ENCODE measurements at regions not wholly inside any gene's neighbourhood (a gene's known extent, or its start where the extent isn't known, plus 50 kb on each side); places are given as distances from the start of the nearest gene placed in this dataset.

DNA sequence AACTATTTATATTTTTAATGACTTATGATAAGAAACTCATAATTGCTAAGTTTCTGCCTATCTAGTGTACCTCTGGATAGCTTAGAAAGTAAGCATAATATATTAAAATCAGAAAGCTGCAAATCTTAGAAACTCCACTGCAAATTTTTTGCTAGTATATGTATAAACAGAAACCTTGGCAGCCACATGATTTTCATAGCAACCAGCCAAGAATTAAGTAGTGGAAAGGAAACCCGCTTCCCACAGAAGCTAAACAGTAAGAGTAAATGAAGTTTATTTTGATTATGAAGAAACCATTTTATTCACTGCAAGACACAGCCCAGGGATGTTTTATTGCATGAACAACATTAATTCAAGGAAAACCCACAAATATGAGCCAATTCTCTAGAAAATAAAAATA, 872.5 kb upstream of the ADGRL3 start:
- H3K4me3 ChIP-seq (ENCODE audit: low read length) = no peak overlapping the region
- H3K27me3 Mint-ChIP-seq = no peaks in the 10 kb centered on the region
- H3K9me3 Mint-ChIP-seq = peaks cover 1 to 15% (median 3%) of the 10 kb centered on the region in 5 donors
- no peaks in the 10 kb centered on the region for H3K36me3 Mint-ChIP-seq
- no peaks in the 10 kb centered on the region for H3K9me3 ChIP-seq (ENCODE audit: low read length)
- ChIA-PET POLR2A (no interaction called here), CTCF (no interaction called here)
- H3K27me3 ChIP-seq (ENCODE audit: insufficient read depth, low read length, poor library complexity, severe bottlenecking) = no peaks in the 10 kb centered on the region
- H3K27ac ChIP-seq (ENCODE audit: low read depth, low read length) = no peak overlapping the region
- no peaks in the 10 kb centered on the region for H3K4me1 Mint-ChIP-seq
- no peaks in the 10 kb centered on the region for H3K36me3 ChIP-seq (ENCODE audit: insufficient read depth, low read length)
- DNase-seq = no peak
- H3K4me3 Mint-ChIP-seq = no peak overlapping the region
- H3K4me1 ChIP-seq (ENCODE audit: insufficient read depth, low read length) = no peaks in the 10 kb centered on the region
- no peak overlapping the region for H3K27ac Mint-ChIP-seq

GRCh38 chr4:60344908-60345307, 855.2 kb upstream of the ADGRL3 start:
- no peak for DNase-seq
- Mint-ChIP-seq H3K27me3 (no peaks in the 10 kb centered on the region), H3K27ac (no peak overlapping the region), H3K4me1 (no peaks in the 10 kb centered on the region), H3K4me3 (no peak overlapping the region), H3K36me3 (no peaks in the 10 kb centered on the region), H3K9me3 (peaks cover 2 to 27% (median 6%) of the 10 kb centered on the region in 5 donors)
- ChIA-PET POLR2A (no interaction called here), CTCF (no interaction called here)
- Histone ChIP-seq H3K4me3 (ENCODE audit: low read length) (no peak overlapping the region), H3K27me3 (ENCODE audit: insufficient read depth, low read length, poor library complexity, severe bottlenecking) (no peaks in the 10 kb centered on the region), H3K4me1 (ENCODE audit: insufficient read depth, low read length) (no peaks in the 10 kb centered on the region), H3K9me3 (ENCODE audit: low read length) (no peaks in the 10 kb centered on the region), H3K36me3 (ENCODE audit: insufficient read depth, low read length) (no peaks in the 10 kb centered on the region), H3K27ac (ENCODE audit: low read depth, low read length) (no peak overlapping the region)

DNA sequence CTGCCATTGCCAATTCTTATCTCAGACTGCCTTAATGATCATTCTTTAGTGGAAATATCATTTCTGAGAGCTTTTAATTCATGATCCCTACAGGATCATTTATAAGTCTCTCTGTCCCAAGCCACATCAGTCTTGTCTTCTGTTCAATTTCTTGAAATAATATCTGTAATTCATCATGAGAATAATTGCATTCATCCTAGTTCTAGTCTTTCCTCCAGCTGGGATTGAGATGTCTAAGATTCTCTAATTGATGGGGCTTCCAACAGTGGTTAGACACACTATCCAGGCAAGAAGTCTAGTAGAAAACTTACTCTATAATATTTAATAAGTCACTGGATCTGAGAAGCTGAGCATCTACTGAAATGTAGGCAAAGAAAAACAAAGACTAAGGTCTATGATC, 854.7 kb upstream of the ADGRL3 start:
- DNase-seq = no peak
- no peaks in the 10 kb centered on the region for H3K36me3 Mint-ChIP-seq
- no peak overlapping the region for H3K4me3 ChIP-seq (ENCODE audit: low read length)
- ChIA-PET POLR2A (no interaction called here), CTCF (no interaction called here)
- no peaks in the 10 kb centered on the region for H3K27me3 ChIP-seq (ENCODE audit: insufficient read depth, low read length, poor library complexity, severe bottlenecking)
- no peaks in the 10 kb centered on the region for H3K27me3 Mint-ChIP-seq
- no peak overlapping the region for H3K4me3 Mint-ChIP-seq
- H3K9me3 ChIP-seq (ENCODE audit: low read length) = no peaks in the 10 kb centered on the region
- H3K36me3 ChIP-seq (ENCODE audit: insufficient read depth, low read length) = no peaks in the 10 kb centered on the region
- no peak overlapping the region for H3K27ac Mint-ChIP-seq
- no peaks in the 10 kb centered on the region for H3K4me1 ChIP-seq (ENCODE audit: insufficient read depth, low read length)
- no peaks in the 10 kb centered on the region for H3K4me1 Mint-ChIP-seq
- H3K27ac ChIP-seq (ENCODE audit: low read depth, low read length) = no peak overlapping the region
- peaks cover 2 to 32% (median 6%) of the 10 kb centered on the region in 5 donors for H3K9me3 Mint-ChIP-seq

DNA sequence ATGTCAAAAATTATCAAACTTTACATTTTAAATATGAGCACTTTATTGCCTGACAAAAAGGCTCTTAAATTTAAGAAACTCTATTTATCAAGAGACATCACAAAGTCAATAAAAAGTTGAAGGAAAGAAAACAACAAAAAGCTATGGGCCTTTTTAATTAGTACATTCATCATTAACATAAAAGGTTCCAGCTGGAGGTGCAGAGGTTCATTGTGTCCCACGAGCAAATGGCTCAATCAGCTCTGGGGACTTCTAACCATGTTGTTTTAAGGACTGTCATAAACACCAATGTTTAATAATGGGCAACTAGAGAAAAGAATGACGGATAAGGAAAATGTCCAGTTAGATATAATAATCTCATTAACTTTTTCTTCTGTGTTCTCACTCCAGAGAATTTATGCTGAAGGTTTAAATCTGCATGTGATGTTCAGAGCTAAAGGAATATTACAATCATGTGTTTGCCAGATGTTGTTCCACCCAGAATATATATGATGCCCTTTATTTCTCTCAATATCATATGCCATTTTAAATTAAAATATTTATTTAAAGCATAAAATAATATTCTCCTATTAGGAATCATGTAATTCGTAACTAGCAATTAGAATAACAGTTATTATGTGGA, 840.3 kb upstream of the ADGRL3 start:
- H3K27ac Mint-ChIP-seq = no peak overlapping the region
- ChIA-PET POLR2A (no interaction called here), CTCF (no interaction called here)
- no peaks in the 10 kb centered on the region for H3K4me1 Mint-ChIP-seq
- H3K4me3 Mint-ChIP-seq = no peak overlapping the region
- H3K27me3 Mint-ChIP-seq = peaks cover 0 to 2% of the 10 kb centered on the region in 2 donors
- Histone ChIP-seq H3K36me3 (ENCODE audit: insufficient read depth, low read length) (no peaks in the 10 kb centered on the region), H3K4me3 (ENCODE audit: low read length) (no peak overlapping the region), H3K9me3 (ENCODE audit: low read length) (no peaks in the 10 kb centered on the region), H3K4me1 (ENCODE audit: insufficient read depth, low read length) (no peaks in the 10 kb centered on the region), H3K27ac (ENCODE audit: low read depth, low read length) (no peak overlapping the region), H3K27me3 (ENCODE audit: insufficient read depth, low read length, poor library complexity, severe bottlenecking) (no peaks in the 10 kb centered on the region)
- H3K36me3 Mint-ChIP-seq = no peaks in the 10 kb centered on the region
- peaks cover 10 to 23% (median 16%) of the 10 kb centered on the region in 5 donors for H3K9me3 Mint-ChIP-seq
- DNase-seq = no peak

GRCh38 chr4:60365176-60365575, 835.0 kb upstream of the ADGRL3 start:
- no peak overlapping the region for H3K27ac Mint-ChIP-seq
- Histone ChIP-seq H3K4me1 (ENCODE audit: insufficient read depth, low read length) (no peaks in the 10 kb centered on the region), H3K9me3 (ENCODE audit: low read length) (no peaks in the 10 kb centered on the region), H3K27me3 (ENCODE audit: insufficient read depth, low read length, poor library complexity, severe bottlenecking) (no peaks in the 10 kb centered on the region), H3K4me3 (ENCODE audit: low read length) (no peak overlapping the region), H3K27ac (ENCODE audit: low read depth, low read length) (no peak overlapping the region), H3K36me3 (ENCODE audit: insufficient read depth, low read length) (no peaks in the 10 kb centered on the region)
- no peaks in the 10 kb centered on the region for H3K36me3 Mint-ChIP-seq
- no peaks in the 10 kb centered on the region for H3K4me1 Mint-ChIP-seq
- H3K4me3 Mint-ChIP-seq = no peak overlapping the region
- CTCF ChIA-PET = no interaction called here
- POLR2A ChIA-PET = no interaction called here
- H3K9me3 Mint-ChIP-seq = peaks cover 9 to 25% (median 21%) of the 10 kb centered on the region in 5 donors
- H3K27me3 Mint-ChIP-seq = no peaks in the 10 kb centered on the region
- DNase-seq = no peak

- Mint-ChIP-seq H3K27me3 (no peaks in the 10 kb centered on the region), H3K27ac (no peak overlapping the region), H3K4me1 (no peaks in the 10 kb centered on the region), H3K4me3 (no peak overlapping the region), H3K36me3 (no peaks in the 10 kb centered on the region), H3K9me3 (peaks cover 9 to 24% (median 18%) of the 10 kb centered on the region in 5 donors)
- no peaks in the 10 kb centered on the region for H3K4me1 ChIP-seq (ENCODE audit: insufficient read depth, low read length)
- no peaks in the 10 kb centered on the region for H3K36me3 ChIP-seq (ENCODE audit: insufficient read depth, low read length)
- ChIA-PET POLR2A (no interaction called here), CTCF (no interaction called here)
- no peaks in the 10 kb centered on the region for H3K27me3 ChIP-seq (ENCODE audit: insufficient read depth, low read length, poor library complexity, severe bottlenecking)
- no peaks in the 10 kb centered on the region for H3K9me3 ChIP-seq (ENCODE audit: low read length)
- no peak overlapping the region for H3K4me3 ChIP-seq (ENCODE audit: low read length)
- no peak overlapping the region for H3K27ac ChIP-seq (ENCODE audit: low read depth, low read length)
- no peak for DNase-seq
These were observed 833.5 kb upstream of the ADGRL3 start for GRCh38 chr4:60366661-60367060.

GRCh38 chr4:60368986-60369385, 831.1 kb upstream of the ADGRL3 start:
- Mint-ChIP-seq H3K27ac (no peak overlapping the region), H3K27me3 (no peaks in the 10 kb centered on the region), H3K4me3 (no peak overlapping the region), H3K9me3 (peaks cover 5 to 32% (median 18%) of the 10 kb centered on the region in 5 donors), H3K36me3 (no peaks in the 10 kb centered on the region), H3K4me1 (no peaks in the 10 kb centered on the region)
- H3K27me3 ChIP-seq (ENCODE audit: insufficient read depth, low read length, poor library complexity, severe bottlenecking) = no peaks in the 10 kb centered on the region
- POLR2A ChIA-PET = no interaction called here
- CTCF ChIA-PET = no interaction called here
- DNase-seq = no peak
- H3K9me3 ChIP-seq (ENCODE audit: low read length) = no peaks in the 10 kb centered on the region
- H3K4me1 ChIP-seq (ENCODE audit: insufficient read depth, low read length) = no peaks in the 10 kb centered on the region
- no peak overlapping the region for H3K27ac ChIP-seq (ENCODE audit: low read depth, low read length)
- H3K4me3 ChIP-seq (ENCODE audit: low read length) = no peak overlapping the region
- no peaks in the 10 kb centered on the region for H3K36me3 ChIP-seq (ENCODE audit: insufficient read depth, low read length)

GRCh38 chr4:60378010-60378409, 822.1 kb upstream of the ADGRL3 start:
- Mint-ChIP-seq H3K4me1 (no peaks in the 10 kb centered on the region), H3K27ac (no peak overlapping the region), H3K27me3 (no peaks in the 10 kb centered on the region), H3K4me3 (no peak overlapping the region), H3K9me3 (peaks cover 6 to 39% (median 16%) of the 10 kb centered on the region in 5 donors), H3K36me3 (no peaks in the 10 kb centered on the region)
- Histone ChIP-seq H3K4me1 (ENCODE audit: insufficient read depth, low read length) (no peaks in the 10 kb centered on the region), H3K9me3 (ENCODE audit: low read length) (no peaks in the 10 kb centered on the region), H3K27ac (ENCODE audit: low read depth, low read length) (no peak overlapping the region), H3K27me3 (ENCODE audit: insufficient read depth, low read length, poor library complexity, severe bottlenecking) (no peaks in the 10 kb centered on the region), H3K36me3 (ENCODE audit: insufficient read depth, low read length) (no peaks in the 10 kb centered on the region), H3K4me3 (ENCODE audit: low read length) (no peak overlapping the region)
- ChIA-PET CTCF (no interaction called here), POLR2A (no interaction called here)
- DNase-seq = no peak

DNA sequence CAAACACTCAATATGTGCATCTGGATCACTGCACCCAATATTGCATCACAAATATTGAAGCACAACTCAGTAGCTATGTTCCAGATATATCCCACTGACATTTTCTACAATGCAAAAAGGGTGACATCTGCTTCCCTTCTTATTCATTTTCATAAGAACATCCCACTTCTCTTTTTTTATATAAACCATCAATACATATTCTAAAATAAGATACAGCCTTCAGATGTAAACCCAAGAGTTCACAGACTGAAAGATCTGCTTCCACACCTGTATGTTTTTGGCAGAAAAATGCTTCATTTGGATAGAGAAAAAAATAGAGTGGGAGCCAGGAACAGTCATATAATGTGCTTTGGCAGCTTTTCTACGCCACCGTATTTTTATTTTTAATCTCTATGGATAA, 815.6 kb upstream of the ADGRL3 start:
- Mint-ChIP-seq H3K36me3 (no peaks in the 10 kb centered on the region), H3K9me3 (peaks cover 8 to 33% (median 17%) of the 10 kb centered on the region in 5 donors), H3K4me3 (no peak overlapping the region), H3K27ac (no peak overlapping the region), H3K4me1 (no peaks in the 10 kb centered on the region), H3K27me3 (no peaks in the 10 kb centered on the region)
- no peaks in the 10 kb centered on the region for H3K27me3 ChIP-seq (ENCODE audit: insufficient read depth, low read length, poor library complexity, severe bottlenecking)
- no peaks in the 10 kb centered on the region for H3K4me1 ChIP-seq (ENCODE audit: insufficient read depth, low read length)
- DNase-seq = no peak
- no peak overlapping the region for H3K4me3 ChIP-seq (ENCODE audit: low read length)
- no peak overlapping the region for H3K27ac ChIP-seq (ENCODE audit: low read depth, low read length)
- CTCF ChIA-PET = no interaction called here
- no peaks in the 10 kb centered on the region for H3K9me3 ChIP-seq (ENCODE audit: low read length)
- H3K36me3 ChIP-seq (ENCODE audit: insufficient read depth, low read length) = no peaks in the 10 kb centered on the region
- POLR2A ChIA-PET = no interaction called here

All from CD8-positive, alpha-beta memory T cell (primary cell).